CD4-positive, alpha-beta T cell treated with Interleukin-6 at 100 ng/mL for 8 hours (primary cell): ENCODE measurements at regions not wholly inside any gene's neighbourhood (a gene's known extent, or its start where the extent isn't known, plus 50 kb on each side); places are given as distances from the start of the nearest gene placed in this dataset.
"Not testable (repeated sequence)": the region's sequence is repeated elsewhere in the genome, so short reads cannot be mapped to it uniquely, and the experiment has no call there.

ENCODE experiments used
- DNase-seq: peaks from one replicate; pipeline ENCODE4 v3.0.0-alpha.2; 2020; ENCODE audit warnings: mixed read lengths, low spot score

DNA sequence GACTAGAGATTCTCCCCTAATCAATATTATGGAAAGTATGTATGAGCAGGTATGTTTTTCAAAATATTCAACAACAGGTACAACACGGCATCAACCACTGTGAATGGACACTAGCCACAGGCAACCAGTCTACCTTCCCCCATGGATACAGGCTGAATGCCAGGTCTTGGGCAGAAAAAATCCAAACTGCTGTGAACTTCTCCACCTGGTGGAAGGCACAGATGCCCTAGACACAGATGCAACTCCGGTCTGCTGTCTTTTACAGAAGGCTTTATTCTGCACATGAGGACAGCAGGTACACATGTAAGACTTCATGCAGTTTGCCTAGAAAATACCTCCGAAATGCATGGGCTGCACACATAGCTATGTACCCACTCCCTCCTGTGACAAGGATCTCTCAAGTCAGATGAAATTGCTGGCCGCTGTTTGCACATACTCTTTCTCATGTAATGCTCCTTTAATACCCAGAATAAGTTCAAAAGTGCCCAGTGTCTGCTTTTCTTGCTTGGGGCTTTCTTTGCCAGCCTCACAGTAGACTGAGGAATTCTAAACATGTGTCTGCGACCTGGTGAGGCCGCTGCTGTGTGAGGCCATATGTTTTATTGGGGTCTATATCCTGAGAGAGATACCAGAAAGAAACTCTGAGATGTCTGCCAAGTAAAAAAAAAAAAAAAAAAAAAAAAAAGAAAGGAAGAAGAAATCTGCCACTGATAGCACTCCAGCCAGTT lies 325.9 kb downstream of the FOXO1 start:
- DNase-seq, result no peak

- DNase-seq, result no peak
These were observed 325.4 kb downstream of the FOXO1 start for GRCh38 chr13:40341096-40341471.

GRCh38 chr13:40341501-40341900 lies 324.9 kb downstream of the FOXO1 start:
- no peak for DNase-seq

- no peak for DNase-seq
These were observed 324.0 kb downstream of the FOXO1 start for GRCh38 chr13:40342461-40342860.

GRCh38 chr13:40342901-40343300 lies 323.5 kb downstream of the FOXO1 start:
- DNase-seq, result no peak

DNA sequence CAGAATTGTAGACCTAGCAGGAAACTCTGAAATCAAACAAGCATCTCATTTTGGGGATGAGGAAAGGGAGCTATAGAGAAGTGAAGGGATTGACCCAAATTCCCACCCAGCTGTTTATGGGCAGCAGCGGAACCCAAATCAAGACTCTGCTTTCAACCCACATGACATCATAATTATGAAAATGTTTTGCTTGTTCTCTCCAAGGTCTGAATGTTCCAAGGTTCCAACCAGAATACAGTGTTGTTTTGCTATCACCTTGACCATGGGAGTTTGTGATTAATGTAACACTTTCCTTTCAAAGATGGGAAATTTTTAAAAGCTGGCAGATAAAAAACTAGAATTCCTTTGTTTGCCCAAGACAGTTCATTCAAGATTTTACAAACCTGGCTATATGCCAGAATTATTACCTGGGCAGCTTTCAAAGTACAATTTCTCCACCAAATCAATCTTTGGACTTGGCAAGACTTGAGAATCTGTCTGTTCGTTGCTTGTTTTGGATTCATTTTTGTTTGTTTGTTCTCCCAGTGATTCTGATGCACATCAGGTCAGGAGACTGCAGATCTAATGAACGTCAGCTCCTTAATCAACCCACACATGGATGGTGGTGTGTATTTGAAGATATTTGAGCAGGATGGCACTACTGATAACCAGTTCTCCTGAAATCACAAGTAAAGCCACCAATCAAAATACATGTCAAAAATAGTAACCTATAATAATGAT lies 322.7 kb downstream of the FOXO1 start:
- no peak for DNase-seq

- DNase-seq, result no peak
These were observed 321.9 kb downstream of the FOXO1 start for GRCh38 chr13:40344270-40345148.

DNA sequence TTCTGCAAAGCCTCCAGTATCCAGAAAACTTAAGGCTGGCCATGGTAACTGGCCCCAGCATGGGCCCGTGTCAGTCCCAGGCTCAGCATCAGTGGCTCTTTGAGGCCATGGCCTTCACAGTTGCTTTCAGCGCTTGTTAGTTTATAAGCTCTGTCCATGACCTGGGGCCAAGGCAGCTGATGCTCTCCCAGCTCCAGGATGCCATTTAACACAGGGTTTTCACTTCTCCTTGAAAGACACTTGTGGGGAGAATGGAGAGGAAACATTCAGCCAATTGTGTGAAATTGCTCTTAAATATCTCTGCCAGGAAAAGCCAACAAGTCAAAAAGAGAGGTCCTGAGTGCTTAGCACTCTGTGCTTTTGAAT lies 321.3 kb downstream of the FOXO1 start:
- DNase-seq, result no peak

GRCh38 chr13:40345654-40346372 lies 320.6 kb downstream of the FOXO1 start:
- DNase-seq, result no peak

- no peak for DNase-seq
These were observed 319.8 kb downstream of the FOXO1 start for GRCh38 chr13:40346592-40346991.

GRCh38 chr13:40348096-40348679 lies 318.3 kb downstream of the FOXO1 start:
- DNase-seq, result no peak

DNA sequence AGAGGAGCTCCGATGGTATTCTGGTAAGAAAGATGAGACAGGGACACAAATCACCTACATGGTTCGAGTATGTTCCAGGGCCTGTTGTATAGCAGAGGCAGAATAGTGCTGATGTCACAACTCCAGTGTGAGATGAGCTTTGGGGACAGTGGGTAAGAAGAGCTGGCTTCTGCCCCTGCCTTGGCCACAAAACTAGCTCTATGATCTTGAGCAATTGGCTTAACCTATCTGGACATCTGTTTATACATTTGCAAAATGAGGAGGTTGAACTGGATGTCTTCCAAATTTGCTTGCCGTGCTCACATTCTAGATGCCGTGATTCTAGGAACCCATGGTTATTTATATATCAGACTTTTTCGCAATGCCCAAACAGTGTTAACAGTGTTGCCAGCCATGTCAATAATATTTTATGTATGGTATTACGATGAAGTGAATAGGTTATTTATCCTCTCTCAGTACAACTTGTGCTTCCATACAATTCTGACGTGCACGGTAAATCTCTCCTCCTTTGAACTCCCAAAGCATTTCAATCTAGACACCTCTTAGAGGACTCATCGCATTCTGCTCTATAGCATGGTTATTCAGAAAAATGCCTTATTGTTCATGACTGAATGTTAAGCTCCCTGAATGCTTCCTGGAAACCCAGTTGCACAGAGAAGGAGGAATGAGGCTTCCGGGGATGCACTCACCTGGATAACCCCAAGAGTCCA lies 316.0 kb downstream of the FOXO1 start:
- no peak for DNase-seq

DNA sequence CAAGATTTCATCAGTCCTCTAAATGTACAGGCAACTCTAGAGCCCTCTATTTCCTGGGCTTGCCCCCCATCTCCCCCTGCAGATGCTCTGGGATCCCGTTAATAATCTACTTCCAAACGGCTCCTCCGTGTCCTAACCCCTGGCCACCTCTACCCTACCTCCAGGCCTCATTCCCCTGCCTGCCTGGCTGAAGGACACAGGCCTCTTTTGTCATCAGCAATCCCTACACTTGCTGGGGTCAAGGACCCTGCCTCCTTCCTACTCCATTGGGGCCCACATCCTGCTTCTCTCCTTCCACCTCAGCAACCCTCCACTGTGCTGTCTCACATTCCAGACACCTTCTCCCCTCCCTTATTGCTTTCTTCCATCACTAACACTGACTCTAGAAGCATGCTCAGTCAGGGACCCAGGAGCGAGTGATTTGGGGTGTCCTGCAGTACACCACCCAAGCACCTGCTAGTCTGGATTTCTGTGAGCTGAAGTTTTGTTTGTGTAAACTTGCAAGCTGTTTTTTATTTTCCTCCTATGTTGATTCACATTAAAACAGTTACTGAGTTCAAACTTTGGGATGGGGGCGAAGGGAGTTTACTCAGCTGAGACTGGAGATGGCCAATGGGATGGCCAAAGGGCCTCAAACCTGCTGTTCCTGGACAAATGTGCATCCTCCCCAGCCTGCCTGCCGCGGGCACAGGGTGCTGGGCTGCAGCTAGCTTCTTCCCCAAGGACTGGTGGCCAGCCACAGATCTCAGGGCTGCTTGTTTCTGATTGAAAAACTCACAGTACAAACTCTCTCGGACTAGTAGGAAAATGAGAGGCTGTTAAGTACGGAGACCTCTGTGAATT lies 314.7 kb downstream of the FOXO1 start:
- DNase-seq, result no peak

DNA sequence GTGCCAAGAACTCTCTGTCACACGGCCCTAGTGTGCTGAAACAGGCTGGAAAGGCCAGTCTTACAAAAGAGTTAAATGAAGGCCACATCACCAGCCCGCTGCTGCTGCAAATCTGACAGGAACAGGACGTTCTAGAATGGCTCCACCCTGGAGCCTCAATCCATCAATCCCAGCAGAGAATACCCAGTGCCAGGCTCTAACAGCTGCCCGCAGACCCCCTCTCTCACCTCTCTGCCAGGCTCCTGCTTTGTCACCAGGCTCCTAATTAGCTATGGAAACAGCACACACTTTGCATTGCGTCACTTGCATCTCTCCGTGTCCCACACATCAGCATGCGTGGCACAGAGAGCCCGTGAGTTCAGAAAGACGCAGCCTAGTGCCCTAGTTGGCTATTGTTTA lies 314.1 kb downstream of the FOXO1 start:
- DNase-seq, result no peak

DNA sequence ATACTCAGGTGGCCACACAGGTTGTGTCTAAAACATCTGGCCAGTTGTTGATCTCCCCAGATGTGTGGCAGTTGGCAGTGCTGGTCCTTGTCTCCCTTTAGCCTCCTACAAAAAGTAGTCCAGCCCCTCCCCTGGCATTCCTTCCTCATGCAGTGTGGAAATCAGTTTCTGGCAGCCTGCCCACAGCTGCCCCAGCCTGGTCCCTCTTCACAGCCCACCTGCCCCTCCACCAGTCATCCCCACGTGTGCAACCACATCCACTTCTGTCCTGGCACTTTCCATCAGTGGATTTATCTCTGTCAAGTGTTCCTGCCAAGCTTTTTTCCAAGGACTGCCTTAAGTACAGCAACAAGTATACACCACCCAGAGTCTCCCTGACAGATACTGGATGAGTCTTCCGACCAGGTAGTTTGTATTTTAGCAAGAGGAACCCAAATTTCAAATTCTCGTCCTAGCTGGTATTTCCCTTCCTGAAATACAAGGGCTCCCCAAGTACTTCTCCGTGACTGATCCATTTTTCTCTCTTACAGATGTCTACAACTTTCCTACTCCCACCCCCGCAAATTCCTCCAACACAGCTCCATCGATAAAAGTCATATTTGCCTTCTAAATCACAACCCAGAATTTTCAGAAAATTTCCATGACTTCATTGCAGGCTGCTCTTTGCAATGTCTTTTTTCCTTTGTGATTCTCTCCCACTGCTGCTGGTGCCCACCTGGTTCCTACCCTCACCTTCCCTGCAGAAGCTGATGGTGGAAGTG lies 313.5 kb downstream of the FOXO1 start:
- no peak for DNase-seq

DNA sequence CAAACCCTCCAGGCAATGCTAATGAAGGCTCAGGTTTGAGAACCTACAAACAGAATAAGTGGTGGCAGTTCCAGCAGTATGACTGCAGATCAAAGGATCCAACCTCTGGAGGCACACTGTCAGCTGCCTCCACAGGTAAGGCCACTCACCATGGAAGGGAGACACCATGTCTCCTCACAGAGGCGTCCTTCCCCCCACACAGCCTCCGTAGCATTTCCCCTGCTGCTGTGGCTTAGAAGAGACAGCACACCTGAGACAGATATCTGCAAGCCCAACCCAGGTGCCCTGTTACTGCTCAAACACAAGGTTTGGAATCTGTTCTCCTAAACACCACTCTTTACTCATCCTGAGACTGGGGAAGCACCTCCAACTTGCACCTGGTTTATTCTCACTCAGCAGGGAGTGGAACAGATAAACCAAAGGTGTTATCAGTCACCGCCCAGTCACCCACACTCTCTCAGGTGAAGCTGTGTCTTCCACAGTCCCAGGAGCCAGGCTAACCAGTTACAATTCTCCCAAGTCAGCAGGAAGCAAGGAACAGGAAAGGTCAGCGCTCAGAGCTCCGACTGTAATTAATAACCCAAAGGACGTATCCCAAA lies 311.2 kb downstream of the FOXO1 start:
- DNase-seq, result no peak

- no peak for DNase-seq
These were observed 310.4 kb downstream of the FOXO1 start for GRCh38 chr13:40356011-40356410.

DNA sequence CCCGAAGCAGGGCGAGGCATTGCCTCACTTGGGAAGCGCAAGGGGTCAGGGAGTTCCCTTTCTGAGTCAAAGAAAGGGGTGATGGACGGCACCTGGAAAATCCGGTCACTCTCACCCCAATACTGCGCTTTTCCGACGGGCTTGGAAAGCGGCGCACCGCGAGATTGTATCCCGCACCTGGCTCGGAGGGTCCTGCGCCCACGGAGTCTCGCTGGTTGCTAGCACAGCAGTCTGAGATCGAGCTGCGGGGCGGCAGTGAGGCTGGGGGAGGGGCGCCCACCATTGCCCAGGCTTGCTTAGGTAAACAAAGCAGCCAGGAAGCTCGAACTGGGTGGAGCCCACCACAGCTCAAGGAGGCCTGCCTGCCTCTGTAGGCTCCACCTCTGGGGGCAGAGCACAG lies 310.0 kb downstream of the FOXO1 start:
- DNase-seq, result not testable (repeated sequence)

DNA sequence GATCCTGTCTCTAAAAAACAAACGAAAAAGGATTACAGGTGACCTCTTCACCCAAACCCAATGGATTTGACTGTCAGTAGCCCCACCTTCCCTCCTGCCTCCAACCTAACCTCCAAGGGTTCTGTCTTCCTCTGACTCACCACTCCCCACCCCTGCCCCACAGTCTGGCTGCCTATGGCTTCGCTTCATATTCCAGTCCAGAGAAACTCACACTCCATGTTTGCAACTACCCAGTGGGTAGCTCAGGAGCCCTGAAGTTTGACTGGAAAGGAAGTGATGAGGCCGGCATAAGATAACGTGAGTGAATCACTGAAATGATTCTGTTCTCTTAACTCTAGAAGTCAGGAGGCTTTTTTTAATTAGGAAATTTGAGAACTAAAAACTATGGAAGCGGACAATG lies 303.9 kb downstream of the FOXO1 start:
- no peak for DNase-seq
